ENCODE measurements at regions not wholly inside any gene's neighbourhood (a gene's known extent, or its start where the extent isn't known, plus 50 kb on each side); places are given as distances from the start of the nearest gene placed in this dataset.

GRCh38 chr16:85259115-85259831 is 147.0 kb upstream of the CIBAR2 start:
- TF ChIP-seq FOXP2 (optimal IDR thresholded peaks at IDR 0.05; ENCODE audit: borderline replicate concordance, extremely low read depth, extremely low read length, insufficient read depth): no peak

GRCh38 chr16:85259832-85260167 is 147.5 kb upstream of the CIBAR2 start:
- TF ChIP-seq SIN3A (IDR thresholded peaks at IDR 0.05; ENCODE audit: borderline replicate concordance, insufficient read depth, low read length) (no peak), REST (IDR thresholded peaks at IDR 0.05; ENCODE audit: insufficient read depth in 1 of 2, low read depth in 2 of 2, low read length in 2 of 2) (no peak), TAF1 (IDR thresholded peaks at IDR 0.05; ENCODE audit: borderline replicate concordance, insufficient read depth, low read length) (no peak), FOXP2 (optimal IDR thresholded peaks at IDR 0.05; ENCODE audit: borderline replicate concordance, extremely low read depth, extremely low read length, insufficient read depth) (no peak), POLR2AphosphoS5 (IDR thresholded peaks at IDR 0.05; ENCODE audit: low read depth, low read length) (no peak)

- TF ChIP-seq SIN3A (IDR thresholded peaks at IDR 0.05; ENCODE audit: borderline replicate concordance, insufficient read depth, low read length): no peak
- no peak for TF ChIP-seq FOXP2 (optimal IDR thresholded peaks at IDR 0.05; ENCODE audit: borderline replicate concordance, extremely low read depth, extremely low read length, insufficient read depth)
- TF ChIP-seq TAF1 (IDR thresholded peaks at IDR 0.05; ENCODE audit: borderline replicate concordance, insufficient read depth, low read length): no peak
- TF ChIP-seq REST (IDR thresholded peaks at IDR 0.05; ENCODE audit: insufficient read depth in 1 of 2, low read depth in 2 of 2, low read length in 2 of 2): no peak
- no peak for TF ChIP-seq POLR2AphosphoS5 (IDR thresholded peaks at IDR 0.05; ENCODE audit: low read depth, low read length)
These were observed 148.9 kb upstream of the CIBAR2 start for GRCh38 chr16:85261204-85261603.

GRCh38 chr16:85261657-85262557 is 149.6 kb upstream of the CIBAR2 start:
- TF ChIP-seq TAF1 (IDR thresholded peaks at IDR 0.05; ENCODE audit: borderline replicate concordance, insufficient read depth, low read length): no peak
- no peak for TF ChIP-seq REST (IDR thresholded peaks at IDR 0.05; ENCODE audit: insufficient read depth in 1 of 2, low read depth in 2 of 2, low read length in 2 of 2)
- no peak for TF ChIP-seq POLR2AphosphoS5 (IDR thresholded peaks at IDR 0.05; ENCODE audit: low read depth, low read length)
- no peak for TF ChIP-seq SIN3A (IDR thresholded peaks at IDR 0.05; ENCODE audit: borderline replicate concordance, insufficient read depth, low read length)
- TF ChIP-seq FOXP2 (optimal IDR thresholded peaks at IDR 0.05; ENCODE audit: borderline replicate concordance, extremely low read depth, extremely low read length, insufficient read depth): no peak

GRCh38 chr16:85262558-85263238 is 150.4 kb upstream of the CIBAR2 start:
- no peak for TF ChIP-seq SIN3A (IDR thresholded peaks at IDR 0.05; ENCODE audit: borderline replicate concordance, insufficient read depth, low read length)
- no peak for TF ChIP-seq POLR2AphosphoS5 (IDR thresholded peaks at IDR 0.05; ENCODE audit: low read depth, low read length)
- TF ChIP-seq TAF1 (IDR thresholded peaks at IDR 0.05; ENCODE audit: borderline replicate concordance, insufficient read depth, low read length): no peak
- TF ChIP-seq REST (IDR thresholded peaks at IDR 0.05; ENCODE audit: insufficient read depth in 1 of 2, low read depth in 2 of 2, low read length in 2 of 2): no peak
- no peak for TF ChIP-seq FOXP2 (optimal IDR thresholded peaks at IDR 0.05; ENCODE audit: borderline replicate concordance, extremely low read depth, extremely low read length, insufficient read depth)
